ENCODE measurements at regions not wholly inside any gene's neighbourhood (a gene's known extent, or its start where the extent isn't known, plus 50 kb on each side); places are given as distances from the start of the nearest gene placed in this dataset.

DNA sequence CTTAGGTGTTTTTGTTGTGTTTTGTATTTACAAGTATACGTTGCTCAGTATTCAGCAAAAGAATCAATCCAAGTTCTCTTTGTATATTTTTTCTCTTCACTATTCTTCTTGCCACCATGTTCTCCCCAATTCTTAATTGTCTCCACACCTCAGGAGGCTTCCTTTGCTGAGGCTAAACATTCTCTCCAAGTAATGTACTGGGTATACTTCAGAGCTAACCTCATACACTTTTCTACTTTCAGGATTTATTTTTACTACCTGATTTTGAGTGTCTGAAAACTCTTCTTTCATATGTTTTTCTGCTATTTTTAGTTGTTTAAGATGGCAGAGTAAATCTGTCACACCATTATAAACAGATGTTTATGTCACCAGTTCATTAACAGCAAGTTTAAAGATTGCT lies 354.8 kb upstream of the KCND2 start:
- TF ChIP-seq, protein P1, sequence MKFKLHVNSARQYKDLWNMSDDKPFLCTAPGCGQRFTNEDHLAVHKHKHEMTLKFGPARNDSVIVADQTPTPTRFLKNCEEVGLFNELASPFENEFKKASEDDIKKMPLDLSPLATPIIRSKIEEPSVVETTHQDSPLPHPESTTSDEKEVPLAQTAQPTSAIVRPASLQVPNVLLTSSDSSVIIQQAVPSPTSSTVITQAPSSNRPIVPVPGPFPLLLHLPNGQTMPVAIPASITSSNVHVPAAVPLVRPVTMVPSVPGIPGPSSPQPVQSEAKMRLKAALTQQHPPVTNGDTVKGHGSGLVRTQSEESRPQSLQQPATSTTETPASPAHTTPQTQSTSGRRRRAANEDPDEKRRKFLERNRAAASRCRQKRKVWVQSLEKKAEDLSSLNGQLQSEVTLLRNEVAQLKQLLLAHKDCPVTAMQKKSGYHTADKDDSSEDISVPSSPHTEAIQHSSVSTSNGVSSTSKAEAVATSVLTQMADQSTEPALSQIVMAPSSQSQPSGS (IDR thresholded peaks at IDR 0.05; ENCODE audit: low read length), result no peak
- FAIRE-seq (no peak), DNase-seq (ENCODE audit: low read depth, low spot score) (no peak), ATAC-seq (no peak)
- CTCF ChIA-PET, result no interaction called here
- POLR2A ChIA-PET, result no interaction called here
- BruUV-seq (replicated peaks), result no TSS peak
- Histone ChIP-seq H3K9me3 (replicated peaks; ENCODE audit: control insufficient read depth, insufficient read depth, low read length) (no peaks in the 10 kb centered on the region), H3K4me3 (no peak overlapping the region), H3K27ac (ENCODE audit: control insufficient read depth, insufficient read depth) (no peak overlapping the region), H3K36me3 (ENCODE audit: control insufficient read depth in 2 of 2, insufficient read depth in 2 of 2, low read length in 1 of 2) (no peaks in the 10 kb centered on the region), H4K20me1 (ENCODE audit: control insufficient read depth, insufficient read depth) (no peaks in the 10 kb centered on the region), H3K27me3 (replicated peaks in 1 of 2; ENCODE audit: control insufficient read depth in 2 of 2, insufficient read depth in 2 of 2, low read length in 1 of 2) (no peaks in the 10 kb centered on the region), H3K4me2 (ENCODE audit: control insufficient read depth, insufficient read depth) (no peak overlapping the region), H3K79me2 (ENCODE audit: control insufficient read depth, insufficient read depth, low read length) (no peaks in the 10 kb centered on the region), H3K9ac (ENCODE audit: control insufficient read depth, insufficient read depth, low read length) (no peak overlapping the region), H3K4me1 (ENCODE audit: control insufficient read depth, insufficient read depth, low read length) (no peaks in the 10 kb centered on the region), H2AFZ (ENCODE audit: control insufficient read depth, low read depth, low read length) (no peak overlapping the region)
- 35% methylated on average over 1 of the region's 1 CpG for WGBS (ENCODE audit: insufficient coverage, insufficient replicate concordance, low lambda C conversion rate, missing lambda C conversion rate)
- in situ Hi-C loops (cut with MboI), result no loop called here
- SMC1A ChIA-PET (ENCODE audit: uncharacterized antibody, unreplicated experiment), result no interaction called here
- intact Hi-C loops (cut with micrococcal nuclease; ENCODE audit: unreplicated experiment), result no loop called here
- RAD21 ChIA-PET (ENCODE audit: unreplicated experiment), result no interaction called here

DNA sequence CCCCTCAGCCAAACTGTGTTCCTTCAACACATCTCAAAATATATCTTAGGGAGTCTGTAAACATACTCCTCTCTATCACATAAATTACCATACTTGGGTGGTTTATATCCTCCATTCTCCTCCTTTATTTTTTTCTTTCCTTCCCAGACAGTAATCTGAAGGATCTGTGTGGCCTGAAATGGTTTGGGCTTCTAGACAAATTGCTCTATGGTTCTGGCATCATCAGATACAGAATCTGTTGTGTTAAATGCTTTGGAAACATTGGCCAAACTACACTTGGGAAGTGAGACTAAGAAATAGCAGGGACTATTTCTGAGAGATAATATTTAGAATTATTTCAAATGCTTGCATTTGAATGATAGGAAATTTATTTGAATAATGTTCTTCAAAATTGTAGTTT lies 353.0 kb upstream of the KCND2 start:
- in situ Hi-C loops (cut with MboI), result no loop called here
- ATAC-seq (no peak), DNase-seq (ENCODE audit: low read depth, low spot score) (no peak), FAIRE-seq (no peak)
- ChIA-PET SMC1A (ENCODE audit: uncharacterized antibody, unreplicated experiment) (no interaction called here), CTCF (no interaction called here), POLR2A (no interaction called here), RAD21 (ENCODE audit: unreplicated experiment) (no interaction called here)
- Histone ChIP-seq H3K79me2 (ENCODE audit: control insufficient read depth, insufficient read depth, low read length) (no peaks in the 10 kb centered on the region), H3K9ac (ENCODE audit: control insufficient read depth, insufficient read depth, low read length) (no peak overlapping the region), H3K27ac (ENCODE audit: control insufficient read depth, insufficient read depth) (no peak overlapping the region), H3K4me3 (no peak overlapping the region), H2AFZ (ENCODE audit: control insufficient read depth, low read depth, low read length) (no peak overlapping the region), H3K4me2 (ENCODE audit: control insufficient read depth, insufficient read depth) (no peak overlapping the region), H4K20me1 (ENCODE audit: control insufficient read depth, insufficient read depth) (no peaks in the 10 kb centered on the region), H3K9me3 (replicated peaks; ENCODE audit: control insufficient read depth, insufficient read depth, low read length) (no peaks in the 10 kb centered on the region), H3K36me3 (ENCODE audit: control insufficient read depth in 2 of 2, insufficient read depth in 2 of 2, low read length in 1 of 2) (no peaks in the 10 kb centered on the region), H3K4me1 (ENCODE audit: control insufficient read depth, insufficient read depth, low read length) (no peaks in the 10 kb centered on the region), H3K27me3 (replicated peaks in 1 of 2; ENCODE audit: control insufficient read depth in 2 of 2, insufficient read depth in 2 of 2, low read length in 1 of 2) (no peaks in the 10 kb centered on the region)
- TF ChIP-seq SREBF1 (IDR thresholded peaks at IDR 0.05; ENCODE audit: low read length), result no peak
- TF ChIP-seq ATF7 (IDR thresholded peaks at IDR 0.05; ENCODE audit: low read depth), result no peak
- no peak for TF ChIP-seq TBL1XR1 (IDR thresholded peaks at IDR 0.05; ENCODE audit: low read depth, low read length)
- no peak for TF ChIP-seq CHD4 (IDR thresholded peaks at IDR 0.05)
- TF ChIP-seq HDAC6 (IDR thresholded peaks at IDR 0.05; ENCODE audit: unreplicated experiment), result no peak
- TF ChIP-seq, protein P2, sequence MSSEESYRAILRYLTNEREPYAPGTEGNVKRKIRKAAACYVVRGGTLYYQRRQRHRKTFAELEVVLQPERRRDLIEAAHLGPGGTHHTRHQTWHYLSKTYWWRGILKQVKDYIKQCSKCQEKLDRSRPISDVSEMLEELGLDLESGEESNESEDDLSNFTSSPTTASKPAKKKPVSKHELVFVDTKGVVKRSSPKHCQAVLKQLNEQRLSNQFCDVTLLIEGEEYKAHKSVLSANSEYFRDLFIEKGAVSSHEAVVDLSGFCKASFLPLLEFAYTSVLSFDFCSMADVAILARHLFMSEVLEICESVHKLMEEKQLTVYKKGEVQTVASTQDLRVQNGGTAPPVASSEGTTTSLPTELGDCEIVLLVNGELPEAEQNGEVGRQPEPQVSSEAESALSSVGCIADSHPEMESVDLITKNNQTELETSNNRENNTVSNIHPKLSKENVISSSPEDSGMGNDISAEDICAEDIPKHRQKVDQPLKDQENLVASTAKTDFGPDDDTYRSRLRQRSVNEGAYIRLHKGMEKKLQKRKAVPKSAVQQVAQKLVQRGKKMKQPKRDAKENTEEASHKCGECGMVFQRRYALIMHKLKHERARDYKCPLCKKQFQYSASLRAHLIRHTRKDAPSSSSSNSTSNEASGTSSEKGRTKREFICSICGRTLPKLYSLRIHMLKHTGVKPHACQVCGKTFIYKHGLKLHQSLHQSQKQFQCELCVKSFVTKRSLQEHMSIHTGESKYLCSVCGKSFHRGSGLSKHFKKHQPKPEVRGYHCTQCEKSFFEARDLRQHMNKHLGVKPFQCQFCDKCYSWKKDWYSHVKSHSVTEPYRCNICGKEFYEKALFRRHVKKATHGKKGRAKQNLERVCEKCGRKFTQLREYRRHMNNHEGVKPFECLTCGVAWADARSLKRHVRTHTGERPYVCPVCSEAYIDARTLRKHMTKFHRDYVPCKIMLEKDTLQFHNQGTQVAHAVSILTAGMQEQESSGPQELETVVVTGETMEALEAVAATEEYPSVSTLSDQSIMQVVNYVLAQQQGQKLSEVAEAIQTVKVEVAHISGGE (CRISPR knock-in tag; IDR thresholded peaks at IDR 0.05), result no peak
- TF ChIP-seq BCL11A (IDR thresholded peaks at IDR 0.05; ENCODE audit: low read depth, low read length), result no peak
- TF ChIP-seq, protein P3, sequence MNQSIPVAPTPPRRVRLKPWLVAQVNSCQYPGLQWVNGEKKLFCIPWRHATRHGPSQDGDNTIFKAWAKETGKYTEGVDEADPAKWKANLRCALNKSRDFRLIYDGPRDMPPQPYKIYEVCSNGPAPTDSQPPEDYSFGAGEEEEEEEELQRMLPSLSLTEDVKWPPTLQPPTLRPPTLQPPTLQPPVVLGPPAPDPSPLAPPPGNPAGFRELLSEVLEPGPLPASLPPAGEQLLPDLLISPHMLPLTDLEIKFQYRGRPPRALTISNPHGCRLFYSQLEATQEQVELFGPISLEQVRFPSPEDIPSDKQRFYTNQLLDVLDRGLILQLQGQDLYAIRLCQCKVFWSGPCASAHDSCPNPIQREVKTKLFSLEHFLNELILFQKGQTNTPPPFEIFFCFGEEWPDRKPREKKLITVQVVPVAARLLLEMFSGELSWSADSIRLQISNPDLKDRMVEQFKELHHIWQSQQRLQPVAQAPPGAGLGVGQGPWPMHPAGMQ (IDR thresholded peaks at IDR 0.05; ENCODE audit: borderline replicate concordance), result no peak
- BruUV-seq (replicated peaks), result no TSS peak
- intact Hi-C loops (cut with micrococcal nuclease; ENCODE audit: unreplicated experiment), result no loop called here
